ENCODE measurements at regions not wholly inside any gene's neighbourhood (a gene's known extent, or its start where the extent isn't known, plus 50 kb on each side); places are given as distances from the start of the nearest gene placed in this dataset.

- Mint-ChIP-seq H3K9me3 (ENCODE audit: unreplicated experiment) (no peaks in the 10 kb centered on the region), H3K36me3 (ENCODE audit: low read depth, unreplicated experiment) (no peaks in the 10 kb centered on the region), H3K4me3 (ENCODE audit: unreplicated experiment) (no peak overlapping the region), H3K27ac (ENCODE audit: unreplicated experiment) (no peak overlapping the region), H3K4me1 (ENCODE audit: unreplicated experiment) (no peaks in the 10 kb centered on the region), H3K27me3 (ENCODE audit: unreplicated experiment) (no peaks in the 10 kb centered on the region)
- no peak for DNase-seq (ENCODE audit: low spot score)
- TF ChIP-seq CTCF (IDR thresholded peaks at IDR 0.05; ENCODE audit: unreplicated experiment), result no peak
These were observed 1004.0 kb downstream of the ANKRD7 start for GRCh38 chr7:119228482-119228881.

- TF ChIP-seq CTCF (IDR thresholded peaks at IDR 0.05; ENCODE audit: unreplicated experiment), result no peak
- no peak overlapping the region for H3K27ac Mint-ChIP-seq (ENCODE audit: unreplicated experiment)
- no peak for DNase-seq (ENCODE audit: low spot score)
- H3K27me3 Mint-ChIP-seq (ENCODE audit: unreplicated experiment), result no peaks in the 10 kb centered on the region
- no peak overlapping the region for H3K4me3 Mint-ChIP-seq (ENCODE audit: unreplicated experiment)
- H3K4me1 Mint-ChIP-seq (ENCODE audit: unreplicated experiment), result no peaks in the 10 kb centered on the region
- no peaks in the 10 kb centered on the region for H3K36me3 Mint-ChIP-seq (ENCODE audit: low read depth, unreplicated experiment)
- no peaks in the 10 kb centered on the region for H3K9me3 Mint-ChIP-seq (ENCODE audit: unreplicated experiment)
These were observed 1007.6 kb downstream of the ANKRD7 start for GRCh38 chr7:119232091-119232490.

DNA sequence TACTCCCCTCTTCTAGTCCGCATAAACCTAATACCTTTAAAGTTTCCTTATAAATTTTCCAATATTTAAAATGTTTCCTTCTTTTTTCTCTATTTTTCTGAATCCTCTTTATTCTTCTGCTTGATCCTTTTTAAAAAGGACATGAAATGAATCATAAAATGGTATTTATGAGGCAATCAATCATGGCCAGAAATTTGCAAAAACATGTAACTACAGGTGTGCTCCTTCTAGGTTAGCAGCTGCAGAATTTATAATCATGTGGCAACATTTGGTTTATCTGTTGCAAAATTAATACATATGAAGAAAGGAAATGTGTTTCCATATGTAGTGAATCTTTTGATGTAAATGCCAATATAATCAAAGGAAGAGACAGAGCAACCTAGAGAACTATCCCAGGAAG lies 1008.5 kb downstream of the ANKRD7 start:
- no peaks in the 10 kb centered on the region for H3K36me3 Mint-ChIP-seq (ENCODE audit: low read depth, unreplicated experiment)
- H3K9me3 Mint-ChIP-seq (ENCODE audit: unreplicated experiment), result no peaks in the 10 kb centered on the region
- DNase-seq (ENCODE audit: low spot score), result no peak
- no peak overlapping the region for H3K27ac Mint-ChIP-seq (ENCODE audit: unreplicated experiment)
- no peak for TF ChIP-seq CTCF (IDR thresholded peaks at IDR 0.05; ENCODE audit: unreplicated experiment)
- no peaks in the 10 kb centered on the region for H3K27me3 Mint-ChIP-seq (ENCODE audit: unreplicated experiment)
- no peak overlapping the region for H3K4me3 Mint-ChIP-seq (ENCODE audit: unreplicated experiment)
- no peaks in the 10 kb centered on the region for H3K4me1 Mint-ChIP-seq (ENCODE audit: unreplicated experiment)

DNA sequence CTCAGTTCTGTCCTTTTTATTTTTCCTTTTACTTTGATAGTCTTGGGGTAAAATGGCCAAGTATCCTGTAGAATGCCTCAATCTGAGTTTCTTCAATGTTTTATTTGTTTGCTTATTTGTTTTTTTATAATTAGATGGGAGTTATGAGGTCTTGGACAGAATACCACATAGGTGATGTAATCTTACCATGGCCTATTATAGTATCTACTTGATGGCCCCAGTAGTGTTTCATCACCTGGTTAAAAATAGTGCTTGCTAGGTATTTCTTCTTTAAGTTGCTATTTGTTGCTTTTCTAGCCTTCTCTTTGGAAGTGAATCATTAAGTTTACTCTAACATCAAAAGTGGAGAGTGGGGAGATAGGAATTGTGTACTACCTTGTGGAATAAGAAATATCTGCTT lies 1020.0 kb upstream of the KCND2 start:
- H3K27ac Mint-ChIP-seq (ENCODE audit: unreplicated experiment), result no peak overlapping the region
- DNase-seq (ENCODE audit: low spot score), result no peak
- no peaks in the 10 kb centered on the region for H3K4me1 Mint-ChIP-seq (ENCODE audit: unreplicated experiment)
- H3K36me3 Mint-ChIP-seq (ENCODE audit: low read depth, unreplicated experiment), result no peaks in the 10 kb centered on the region
- H3K27me3 Mint-ChIP-seq (ENCODE audit: unreplicated experiment), result no peaks in the 10 kb centered on the region
- no peaks in the 10 kb centered on the region for H3K9me3 Mint-ChIP-seq (ENCODE audit: unreplicated experiment)
- no peak for TF ChIP-seq CTCF (IDR thresholded peaks at IDR 0.05; ENCODE audit: unreplicated experiment)
- no peak overlapping the region for H3K4me3 Mint-ChIP-seq (ENCODE audit: unreplicated experiment)

GRCh38 chr7:119254742-119255141 lies 1018.2 kb upstream of the KCND2 start:
- TF ChIP-seq CTCF (IDR thresholded peaks at IDR 0.05; ENCODE audit: unreplicated experiment), result no peak
- Mint-ChIP-seq H3K4me3 (ENCODE audit: unreplicated experiment) (no peak overlapping the region), H3K9me3 (ENCODE audit: unreplicated experiment) (no peaks in the 10 kb centered on the region), H3K27ac (ENCODE audit: unreplicated experiment) (no peak overlapping the region), H3K36me3 (ENCODE audit: low read depth, unreplicated experiment) (no peaks in the 10 kb centered on the region), H3K27me3 (ENCODE audit: unreplicated experiment) (no peaks in the 10 kb centered on the region), H3K4me1 (ENCODE audit: unreplicated experiment) (no peaks in the 10 kb centered on the region)
- DNase-seq (ENCODE audit: low spot score), result no peak
